ENCODE measurements at regions not wholly inside any gene's neighbourhood (a gene's known extent, or its start where the extent isn't known, plus 50 kb on each side); places are given as distances from the start of the nearest gene placed in this dataset.

- POLR2A ChIA-PET (ENCODE audit: partially characterized antibody): no interaction called here
- no peak overlapping the region for H3K56ac ChIP-seq (replicated peaks; ENCODE audit: insufficient read length, low read depth, low read length)
- H3K4ac ChIP-seq (replicated peaks; ENCODE audit: insufficient read length, low read depth, low read length): no peak overlapping the region
- no peak overlapping the region for H4K8ac ChIP-seq (ENCODE audit: extremely low read depth, insufficient read depth, low read length)
- no peak for DNase-seq (ENCODE audit: low read depth in 1 of 2, low spot score in 2 of 2)
- no peak overlapping the region for H2AFZ ChIP-seq (ENCODE audit: low read length)
- H3K23me2 ChIP-seq (ENCODE audit: low read depth, low read length): no peaks in the 10 kb centered on the region
- H3K9me3 ChIP-seq (ENCODE audit: insufficient read depth in 2 of 2, low read depth in 1 of 2, low read length in 1 of 2): no peaks in the 10 kb centered on the region
- CTCF ChIA-PET (ENCODE audit: partially characterized antibody): interaction anchor here (0.9 to 1.4 kb wide), 3 partner anchors 12 to 18 kb away, joined by 3 to 6 read pairs (median 4); no protein-coding TSS in a partner anchor
- no peaks in the 10 kb centered on the region for H3K4me1 ChIP-seq (replicated peaks in 1 of 4; ENCODE audit: control insufficient read depth in 3 of 4, insufficient read depth in 4 of 4, low read length in 3 of 4)
- no peaks in the 10 kb centered on the region for H3K79me2 ChIP-seq (ENCODE audit: control insufficient read depth in 1 of 2, insufficient read depth in 2 of 2, low read length in 2 of 2)
- H3K14ac ChIP-seq (ENCODE audit: insufficient read length): no peak overlapping the region
- H4K5ac ChIP-seq (ENCODE audit: insufficient read length, low read depth, low read length): no peak overlapping the region
- no peak overlapping the region for H2BK5ac ChIP-seq (ENCODE audit: low read depth, low read length)
- FAIRE-seq: no peak
- no peak overlapping the region for H2BK12ac ChIP-seq (ENCODE audit: low read depth, low read length)
- H3K4me3 ChIP-seq (ENCODE audit: extremely low read depth in 1 of 4, insufficient read depth in 2 of 4, low read depth in 3 of 4, low read length in 4 of 4): no peak overlapping the region
- no peak overlapping the region for H3K23ac ChIP-seq (ENCODE audit: insufficient read length)
- H3K27ac ChIP-seq (ENCODE audit: low read depth, low read length): no peak overlapping the region
- WGBS, 2 experiments (ENCODE audit: extremely low coverage in 1 of 2, insufficient coverage in 1 of 2, insufficient read length in 1 of 2, insufficient replicate concordance in 2 of 2, low coverage in 1 of 2, low lambda C conversion rate in 2 of 2, missing lambda C conversion rate in 1 of 2): 74% methylated on average over 2 of the region's 2 CpGs; no CpG with 5 or more reads in 1 of the 2 experiments
- H2BK20ac ChIP-seq (ENCODE audit: low read length): no peak overlapping the region
- H3K4me2 ChIP-seq (ENCODE audit: insufficient read depth in 1 of 2, low read depth in 2 of 2, low read length in 2 of 2): no peak overlapping the region
- H2AK5ac ChIP-seq (ENCODE audit: low read depth, low read length): no peak overlapping the region
- no peak overlapping the region for H2BK120ac ChIP-seq (replicated peaks; ENCODE audit: low read depth, low read length)
- H2BK15ac ChIP-seq (ENCODE audit: low read length): no peak overlapping the region
- H3K36me3 ChIP-seq (ENCODE audit: control insufficient read depth in 2 of 4, insufficient read depth in 4 of 4, low read length in 3 of 4): no peaks in the 10 kb centered on the region
- no peaks in the 10 kb centered on the region for H3K27me3 ChIP-seq (replicated peaks in 1 of 4; ENCODE audit: control insufficient read depth in 3 of 4, extremely low read depth in 1 of 4, insufficient read depth in 3 of 4, low read length in 3 of 4)
- no peak overlapping the region for H3K18ac ChIP-seq (ENCODE audit: extremely low read depth, low read length)
- H3K9ac ChIP-seq (replicated peaks in 1 of 4; ENCODE audit: extremely low read depth in 1 of 4, low read depth in 3 of 4, low read length in 3 of 4): no peak overlapping the region
- no peaks in the 10 kb centered on the region for H3K79me1 ChIP-seq (ENCODE audit: low read depth, low read length)
- H4K91ac ChIP-seq (replicated peaks; ENCODE audit: insufficient read length, low read length): no peak overlapping the region
- H4K20me1 ChIP-seq (replicated peaks in 1 of 2; ENCODE audit: control insufficient read depth in 1 of 2, insufficient read depth in 2 of 2, low read length in 2 of 2): no peaks in the 10 kb centered on the region
- TF ChIP-seq CHD1 (IDR thresholded peaks at IDR 0.05; ENCODE audit: low read depth, low read length) (no peak), GABPA (IDR thresholded peaks at IDR 0.05; ENCODE audit: borderline replicate concordance, insufficient read depth, low read length) (no peak), BCL11A (IDR thresholded peaks at IDR 0.05; ENCODE audit: low read depth in 2 of 2, low read length in 2 of 2) (no peak), YY1 (IDR thresholded peaks at IDR 0.05; ENCODE audit: low read depth, low read length) (no peak), MAX (IDR thresholded peaks at IDR 0.05) (no peak), SIN3A (conservative IDR thresholded peaks at IDR 0.05 in 1 of 2, IDR thresholded peaks at IDR 0.05 in 1 of 2; ENCODE audit: low read depth in 1 of 2, low read length in 2 of 2) (no peak), TEAD4 (IDR thresholded peaks at IDR 0.05; ENCODE audit: low read depth, low read length) (no peak), CTBP2 (IDR thresholded peaks at IDR 0.05; ENCODE audit: borderline replicate concordance, insufficient read depth, insufficient read length, low read length) (no peak), EZH2 (IDR thresholded peaks at IDR 0.05; ENCODE audit: low read depth, low read length, severe bottlenecking) (no peak), POLR2AphosphoS5 (IDR thresholded peaks at IDR 0.05; ENCODE audit: low read depth, low read length) (no peak), SAP30 (IDR thresholded peaks at IDR 0.05; ENCODE audit: insufficient read depth, insufficient replicate concordance, low read length) (no peak), CBX5 (IDR thresholded peaks at IDR 0.05; ENCODE audit: low read depth, low read length) (no peak), SP1 (IDR thresholded peaks at IDR 0.05; ENCODE audit: low read depth, low read length) (no peak), HDAC6 (IDR thresholded peaks at IDR 0.05; ENCODE audit: low read depth, low read length) (no peak)
Observed at GRCh38 chr4:26223155-26223554, 97.7 kb upstream of the RBPJ start.

Data from H1 (cell line).